ENCODE measurements at regions not wholly inside any gene's neighbourhood (a gene's known extent, or its start where the extent isn't known, plus 50 kb on each side); places are given as distances from the start of the nearest gene placed in this dataset.

DNA sequence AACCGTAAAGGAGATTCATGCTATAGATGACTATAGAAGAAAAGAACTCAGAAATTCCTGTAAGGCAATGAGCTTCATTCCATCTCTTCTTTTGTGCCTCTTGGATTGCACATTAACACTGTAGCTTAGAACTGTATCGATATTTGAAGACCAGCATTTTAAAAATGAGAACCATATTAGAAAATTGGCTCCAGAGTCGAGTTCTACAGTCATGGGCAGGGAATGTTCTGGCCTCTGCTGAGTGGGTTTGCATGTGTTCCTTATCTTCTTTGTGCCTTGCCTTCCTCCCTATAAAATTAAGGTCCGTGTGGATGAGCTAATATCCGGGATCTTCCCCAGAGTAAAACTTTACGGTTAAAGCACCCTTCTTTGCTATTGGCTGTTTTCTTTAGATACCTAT lies 77.4 kb upstream of the PLCL2 start:
- H3K27ac Mint-ChIP-seq = no peak overlapping the region
- H3K36me3 Mint-ChIP-seq = no peaks in the 10 kb centered on the region
- intact Hi-C loops (cut with micrococcal nuclease) = no loop called here
- WGBS (ENCODE audit: insufficient coverage) = 91% methylated on average over 6 of the region's 6 CpGs
- H3K27me3 Mint-ChIP-seq (ENCODE audit: low read depth in 2 of 2) = peaks cover 20 to 30% of the 10 kb centered on the region in 2 donors
- TF ChIP-seq, protein P1, sequence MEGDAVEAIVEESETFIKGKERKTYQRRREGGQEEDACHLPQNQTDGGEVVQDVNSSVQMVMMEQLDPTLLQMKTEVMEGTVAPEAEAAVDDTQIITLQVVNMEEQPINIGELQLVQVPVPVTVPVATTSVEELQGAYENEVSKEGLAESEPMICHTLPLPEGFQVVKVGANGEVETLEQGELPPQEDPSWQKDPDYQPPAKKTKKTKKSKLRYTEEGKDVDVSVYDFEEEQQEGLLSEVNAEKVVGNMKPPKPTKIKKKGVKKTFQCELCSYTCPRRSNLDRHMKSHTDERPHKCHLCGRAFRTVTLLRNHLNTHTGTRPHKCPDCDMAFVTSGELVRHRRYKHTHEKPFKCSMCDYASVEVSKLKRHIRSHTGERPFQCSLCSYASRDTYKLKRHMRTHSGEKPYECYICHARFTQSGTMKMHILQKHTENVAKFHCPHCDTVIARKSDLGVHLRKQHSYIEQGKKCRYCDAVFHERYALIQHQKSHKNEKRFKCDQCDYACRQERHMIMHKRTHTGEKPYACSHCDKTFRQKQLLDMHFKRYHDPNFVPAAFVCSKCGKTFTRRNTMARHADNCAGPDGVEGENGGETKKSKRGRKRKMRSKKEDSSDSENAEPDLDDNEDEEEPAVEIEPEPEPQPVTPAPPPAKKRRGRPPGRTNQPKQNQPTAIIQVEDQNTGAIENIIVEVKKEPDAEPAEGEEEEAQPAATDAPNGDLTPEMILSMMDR (IDR thresholded peaks at IDR 0.05) = no peak
- Histone ChIP-seq H3K36me3 (ENCODE audit: control insufficient read depth, insufficient read depth, low read length) (no peaks in the 10 kb centered on the region), H3K4me1 (ENCODE audit: control insufficient read depth, insufficient read depth, low read length) (peaks cover 9% of the 10 kb centered on the region), H3K27ac (ENCODE audit: low read length) (no peak overlapping the region), H3K27me3 (ENCODE audit: control insufficient read depth, insufficient read depth, low read length) (no peaks in the 10 kb centered on the region), H3K4me3 (ENCODE audit: low read length) (no peak overlapping the region), H3K9me3 (ENCODE audit: control insufficient read depth, insufficient read depth, low read length) (no peaks in the 10 kb centered on the region)
- H3K4me1 Mint-ChIP-seq = peaks cover 27 to 29% of the 10 kb centered on the region in 2 donors
- DNase-seq (no peak), ATAC-seq (no peak)
- no peaks in the 10 kb centered on the region for H3K9me3 Mint-ChIP-seq
- no peak overlapping the region for H3K4me3 Mint-ChIP-seq

DNA sequence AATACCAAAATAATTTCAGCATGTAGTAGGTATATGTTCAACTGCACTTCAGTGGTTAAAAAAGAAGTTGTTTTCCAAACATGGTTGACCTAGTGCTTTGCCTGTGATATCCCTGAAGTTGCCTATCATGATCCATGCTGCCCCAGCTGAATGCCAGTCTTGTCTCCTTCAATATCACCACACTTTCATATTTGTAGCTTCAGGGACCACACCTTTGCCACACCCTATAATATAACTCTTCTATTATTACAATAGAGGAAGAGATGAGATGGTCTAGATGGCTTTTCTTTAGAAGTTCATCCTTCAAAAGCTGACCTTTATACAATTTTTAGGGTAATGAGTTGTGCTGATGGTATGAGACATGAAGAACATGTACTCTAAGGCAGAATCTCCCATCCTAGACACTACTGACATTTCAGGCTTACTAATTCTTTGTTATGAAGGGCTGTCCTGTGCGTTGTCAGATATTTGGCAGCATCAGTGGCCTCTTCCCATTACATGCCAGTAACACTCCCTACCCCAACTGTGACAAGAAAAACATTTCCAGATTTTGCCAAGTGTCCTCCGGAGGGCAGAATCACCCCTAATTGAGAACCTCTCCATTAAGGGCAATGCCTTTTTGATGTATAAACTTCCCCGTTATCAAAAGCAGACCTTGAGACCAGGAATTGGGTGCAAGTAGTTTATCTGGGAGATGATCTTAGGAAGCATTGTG lies 76.2 kb upstream of the PLCL2 start:
- Histone ChIP-seq H3K27ac (ENCODE audit: low read length) (no peak overlapping the region), H3K9me3 (ENCODE audit: control insufficient read depth, insufficient read depth, low read length) (no peaks in the 10 kb centered on the region), H3K27me3 (ENCODE audit: control insufficient read depth, insufficient read depth, low read length) (no peaks in the 10 kb centered on the region), H3K36me3 (ENCODE audit: control insufficient read depth, insufficient read depth, low read length) (no peaks in the 10 kb centered on the region), H3K4me1 (ENCODE audit: control insufficient read depth, insufficient read depth, low read length) (peaks cover 9% of the 10 kb centered on the region), H3K4me3 (ENCODE audit: low read length) (no peak overlapping the region)
- 85% methylated on average over 3 of the region's 3 CpGs for WGBS (ENCODE audit: insufficient coverage)
- Mint-ChIP-seq H3K27me3 (ENCODE audit: low read depth in 2 of 2) (peaks cover 22 to 36% of the 10 kb centered on the region in 2 donors), H3K4me1 (peaks cover 20 to 23% of the 10 kb centered on the region in 2 donors), H3K27ac (no peak overlapping the region), H3K9me3 (no peaks in the 10 kb centered on the region), H3K4me3 (no peak overlapping the region), H3K36me3 (no peaks in the 10 kb centered on the region)
- TF ChIP-seq, protein P1 (IDR thresholded peaks at IDR 0.05) = no peak
- ATAC-seq (no peak), DNase-seq (peak in 1 of 2 donors; percentile 47)
- intact Hi-C loops (cut with micrococcal nuclease) = no loop called here

DNA sequence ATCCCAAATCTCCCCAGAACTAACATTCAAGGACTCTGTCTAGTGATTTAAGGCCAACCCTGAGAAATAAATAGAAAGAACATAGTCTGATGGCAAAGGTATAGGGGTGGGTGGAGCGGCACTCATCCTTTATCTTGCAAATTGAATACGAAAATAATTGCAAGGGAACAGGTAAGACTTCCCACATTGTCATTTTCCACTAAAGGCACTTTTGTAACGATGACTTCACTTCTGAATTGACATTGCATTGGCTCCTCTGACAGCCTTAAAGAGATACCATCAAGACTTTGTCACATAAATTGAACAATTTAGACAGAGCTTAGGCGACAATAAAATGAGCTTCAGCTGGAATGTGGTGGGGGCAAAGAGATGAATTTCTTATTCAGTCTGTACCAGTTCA lies 75.3 kb upstream of the PLCL2 start:
- H3K4me3 Mint-ChIP-seq = no peak overlapping the region
- ATAC-seq = no peak
- Histone ChIP-seq H3K9me3 (ENCODE audit: control insufficient read depth, insufficient read depth, low read length) (no peaks in the 10 kb centered on the region), H3K27ac (ENCODE audit: low read length) (no peak overlapping the region), H3K36me3 (ENCODE audit: control insufficient read depth, insufficient read depth, low read length) (no peaks in the 10 kb centered on the region), H3K4me3 (ENCODE audit: low read length) (no peak overlapping the region), H3K27me3 (ENCODE audit: control insufficient read depth, insufficient read depth, low read length) (no peaks in the 10 kb centered on the region), H3K4me1 (ENCODE audit: control insufficient read depth, insufficient read depth, low read length) (peaks cover 9% of the 10 kb centered on the region)
- H3K27ac Mint-ChIP-seq = no peak overlapping the region
- no peaks in the 10 kb centered on the region for H3K9me3 Mint-ChIP-seq
- no peaks in the 10 kb centered on the region for H3K36me3 Mint-ChIP-seq
- TF ChIP-seq, protein P1 (IDR thresholded peaks at IDR 0.05) = no peak
- peaks cover 25 to 43% of the 10 kb centered on the region in 2 donors for H3K27me3 Mint-ChIP-seq (ENCODE audit: low read depth in 2 of 2)
- intact Hi-C loops (cut with micrococcal nuclease) = no loop called here
- H3K4me1 Mint-ChIP-seq = peaks cover 20 to 23% of the 10 kb centered on the region in 2 donors
- no peak for DNase-seq
- 79% methylated on average over 3 of the region's 4 CpGs for WGBS (ENCODE audit: insufficient coverage)

DNA sequence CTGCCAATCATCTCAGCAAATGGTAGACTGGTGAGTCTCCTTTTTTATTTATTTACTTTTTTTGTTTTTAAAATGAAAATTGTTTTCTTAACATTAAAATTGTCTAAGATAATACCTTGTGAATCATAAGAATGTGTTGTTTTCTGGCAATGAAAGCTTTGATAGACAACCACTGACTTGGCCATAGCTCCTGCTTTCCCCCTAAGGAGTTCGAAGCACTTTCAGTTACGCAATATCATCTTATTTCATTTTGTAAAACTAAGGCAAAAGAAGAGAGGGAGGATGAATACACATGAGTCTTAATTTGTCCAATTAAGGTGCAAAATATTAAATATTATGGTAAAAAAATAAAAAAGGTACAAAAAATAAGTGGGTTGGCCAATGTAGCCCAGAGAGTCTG lies 74.8 kb upstream of the PLCL2 start:
- whole genome bisulfite sequencing (ENCODE audit: insufficient coverage) = no CpG with 5 or more reads among the region's 2 CpGs
- Histone ChIP-seq H3K27me3 (ENCODE audit: control insufficient read depth, insufficient read depth, low read length) (no peaks in the 10 kb centered on the region), H3K4me1 (ENCODE audit: control insufficient read depth, insufficient read depth, low read length) (peaks cover 9% of the 10 kb centered on the region), H3K9me3 (ENCODE audit: control insufficient read depth, insufficient read depth, low read length) (no peaks in the 10 kb centered on the region), H3K4me3 (ENCODE audit: low read length) (no peak overlapping the region), H3K36me3 (ENCODE audit: control insufficient read depth, insufficient read depth, low read length) (no peaks in the 10 kb centered on the region), H3K27ac (ENCODE audit: low read length) (no peak overlapping the region)
- TF ChIP-seq, protein P1 (IDR thresholded peaks at IDR 0.05) = no peak
- intact Hi-C loops (cut with micrococcal nuclease) = no loop called here
- H3K27ac Mint-ChIP-seq = no peak overlapping the region
- H3K4me1 Mint-ChIP-seq = peaks cover 20 to 23% of the 10 kb centered on the region in 2 donors
- peaks cover 23 to 48% of the 10 kb centered on the region in 2 donors for H3K27me3 Mint-ChIP-seq (ENCODE audit: low read depth in 2 of 2)
- no peak for DNase-seq
- H3K4me3 Mint-ChIP-seq = no peak overlapping the region
- no peak for ATAC-seq
- H3K9me3 Mint-ChIP-seq = no peaks in the 10 kb centered on the region
- H3K36me3 Mint-ChIP-seq = no peaks in the 10 kb centered on the region
